PC-9 (cell line): ENCODE measurements at regions not wholly inside any gene's neighbourhood (a gene's known extent, or its start where the extent isn't known, plus 50 kb on each side); places are given as distances from the start of the nearest gene placed in this dataset.

Experiments
- BruUV-seq: library from RNA; stranded (reverse); fragments of 400-500 nt; replicated peaks from 2 replicates; lab custom pipeline; 2021; lab: Mats Ljungman, UMichigan
- CTCF ChIA-PET: fragments of 300-600 bp; sonication (Branson Sonifier 250); formaldehyde crosslinking; loops from one replicate; lab custom pipeline; 2022; ENCODE audit warnings: antibody characterized with exemption; lab: Charles Lee
- POLR2A ChIA-PET: fragments of 300-600 bp; sonication (Branson Sonifier 250); formaldehyde crosslinking; loops from one replicate; lab custom pipeline; 2022; ENCODE audit warnings: antibody characterized with exemption; ENCODE audit not compliant: unreplicated experiment; lab: Charles Lee
- DNase-seq, 2 experiments: peaks; one replicate each; pipeline versions ENCODE4 v3.0.0 to v3.0.0-alpha.2; 2015 to 2022; ENCODE audit warnings: mixed read lengths in 1 of 2
- H2AFZ ChIP-seq: fragments of 200-600 bp; sonication (generic); 2 replicates; pipeline ENCODE4 v1.8.1; 2017; ENCODE audit warnings: antibody characterized with exemption
- H3F3A ChIP-seq: fragments of 200-600 bp; sonication (generic); 2 replicates; pipeline ENCODE4 v1.8.1; 2017; ENCODE audit warnings: antibody characterized with exemption, mild to moderate bottlenecking, low read depth; ENCODE audit not compliant: insufficient read depth
- H3K27ac ChIP-seq: fragments of 200-600 bp; sonication (generic); 2 replicates; pipeline ENCODE4 v1.6.1; 2016; ENCODE audit warnings: mixed run types
- H3K27me3 ChIP-seq: fragments of 200-600 bp; sonication (generic); 2 replicates; pipeline ENCODE4 v1.6.1; 2016; ENCODE audit warnings: low read depth, mixed run types; ENCODE audit not compliant: insufficient read depth
- H3K36me3 ChIP-seq: fragments of 200-600 bp; sonication (generic); 2 replicates; pipeline ENCODE4 v1.6.1; 2016; ENCODE audit warnings: low read depth, mixed run types
- H3K4me1 ChIP-seq: fragments of 200-600 bp; sonication (generic); replicated peaks from 2 replicates; pipeline ENCODE4 v1.6.1; 2016; ENCODE audit warnings: mixed run types; ENCODE audit not compliant: insufficient read depth
- H3K4me2 ChIP-seq: fragments of 200-600 bp; sonication (generic); 2 replicates; pipeline ENCODE4 v1.6.1; 2017; ENCODE audit warnings: mixed run types
- H3K4me3 ChIP-seq: fragments of 200-600 bp; sonication (generic); 2 replicates; pipeline ENCODE4 v1.6.1; 2016; ENCODE audit warnings: mixed run types
- H3K79me2 ChIP-seq: fragments of 200-600 bp; sonication (generic); 2 replicates; pipeline ENCODE4 v1.6.1; 2017; ENCODE audit warnings: low read depth, mixed run types
- H3K9me2 ChIP-seq: fragments of 200-600 bp; sonication (generic); 2 replicates; pipeline ENCODE4 v1.8.1; 2017; ENCODE audit warnings: mild to moderate bottlenecking; ENCODE audit not compliant: insufficient read depth
- H3K9me3 ChIP-seq: fragments of 200-600 bp; sonication (generic); 2 replicates; pipeline ENCODE4 v1.8.1; 2016; ENCODE audit warnings: low read depth; ENCODE audit not compliant: insufficient read depth
- H4K20me1 ChIP-seq: fragments of 200-600 bp; sonication (generic); 2 replicates; pipeline ENCODE4 v1.8.1; 2017; ENCODE audit not compliant: insufficient read depth
- EZH2 ChIP-seq: fragments of 200-600 bp; sonication (generic); IDR thresholded peaks from 2 replicates; pipeline ENCODE4 v1.8.0; 2017; ENCODE audit warnings: antibody characterized with exemption, low read depth
- intact Hi-C: fragments of 100-400 bp; cut with micrococcal nuclease; formaldehyde crosslinking; loops from one replicate; pipeline ENCODE4 v1.10.0; 2022; ENCODE audit not compliant: unreplicated experiment
- TF ChIP-seq, protein P1 (sequence below): fragments of 200-600 bp; sonication (generic); conservative IDR thresholded peaks from 2 replicates; pipeline ENCODE4 v1.6.1; 2017; ENCODE audit warnings: mixed run types, antibody characterized with exemption, mild to moderate bottlenecking, moderate library complexity

DNA sequence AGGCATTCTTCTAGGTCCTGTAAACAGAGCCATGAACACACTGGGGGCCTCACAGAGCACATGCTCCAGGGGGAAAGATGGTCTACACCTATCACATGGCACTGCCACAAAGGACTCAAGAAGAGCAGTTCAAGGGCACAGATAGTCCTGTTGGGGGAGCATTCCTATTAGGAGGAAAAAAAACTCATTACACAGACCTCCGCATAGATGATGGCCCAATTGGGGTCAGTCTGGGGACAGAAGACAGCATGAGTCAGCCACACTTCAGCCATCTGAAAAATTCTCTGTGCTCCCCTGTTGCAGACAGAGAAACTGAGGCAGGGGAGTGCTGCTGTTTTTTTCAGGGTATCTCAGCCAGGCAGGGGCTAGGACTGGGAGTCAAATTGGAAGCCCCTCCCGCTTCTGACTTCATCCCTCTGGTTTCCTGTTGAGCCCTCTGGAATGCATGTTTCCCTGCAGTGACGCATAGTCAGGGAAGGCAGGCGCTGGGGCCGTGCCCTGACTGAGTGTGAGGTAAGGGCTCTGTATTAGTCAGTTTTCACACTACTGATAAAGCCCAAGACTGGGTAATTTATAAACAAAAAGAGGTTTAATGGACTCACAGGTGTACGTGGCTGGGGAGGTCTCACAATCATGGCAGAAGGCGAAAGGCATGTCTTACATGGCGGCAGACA, 67.9 kb downstream of the RHOB start:
- Histone ChIP-seq H3K27ac (peak overlapping the region; percentile 83), H3K9me2 (no peaks in the 10 kb centered on the region), H3K36me3 (no peaks in the 10 kb centered on the region), H2AFZ (no peak overlapping the region), H4K20me1 (no peaks in the 10 kb centered on the region), H3K9me3 (no peaks in the 10 kb centered on the region), H3K27me3 (no peaks in the 10 kb centered on the region), H3K4me1 (peaks cover 26% of the 10 kb centered on the region), H3K79me2 (no peaks in the 10 kb centered on the region), H3F3A (peaks cover 6% of the 10 kb centered on the region; the same call in 1 of the 2 replicates), H3K4me3 (no peak overlapping the region), H3K4me2 (peak overlapping the region; percentile 60)
- intact Hi-C loops, result loop anchor here (1.0 to 5.0 kb wide), 3 partner anchors 18 to 67 kb away; partner anchors contain the start of gene RHOB
- CTCF ChIA-PET, result no interaction called here
- DNase-seq, result peak; percentile 77 to 91
- POLR2A ChIA-PET, result no interaction called here
- no peak for TF ChIP-seq EZH2
- TF ChIP-seq, protein P1, sequence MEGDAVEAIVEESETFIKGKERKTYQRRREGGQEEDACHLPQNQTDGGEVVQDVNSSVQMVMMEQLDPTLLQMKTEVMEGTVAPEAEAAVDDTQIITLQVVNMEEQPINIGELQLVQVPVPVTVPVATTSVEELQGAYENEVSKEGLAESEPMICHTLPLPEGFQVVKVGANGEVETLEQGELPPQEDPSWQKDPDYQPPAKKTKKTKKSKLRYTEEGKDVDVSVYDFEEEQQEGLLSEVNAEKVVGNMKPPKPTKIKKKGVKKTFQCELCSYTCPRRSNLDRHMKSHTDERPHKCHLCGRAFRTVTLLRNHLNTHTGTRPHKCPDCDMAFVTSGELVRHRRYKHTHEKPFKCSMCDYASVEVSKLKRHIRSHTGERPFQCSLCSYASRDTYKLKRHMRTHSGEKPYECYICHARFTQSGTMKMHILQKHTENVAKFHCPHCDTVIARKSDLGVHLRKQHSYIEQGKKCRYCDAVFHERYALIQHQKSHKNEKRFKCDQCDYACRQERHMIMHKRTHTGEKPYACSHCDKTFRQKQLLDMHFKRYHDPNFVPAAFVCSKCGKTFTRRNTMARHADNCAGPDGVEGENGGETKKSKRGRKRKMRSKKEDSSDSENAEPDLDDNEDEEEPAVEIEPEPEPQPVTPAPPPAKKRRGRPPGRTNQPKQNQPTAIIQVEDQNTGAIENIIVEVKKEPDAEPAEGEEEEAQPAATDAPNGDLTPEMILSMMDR, result no peak
- TSS peak; percentile 82 for BruUV-seq

DNA sequence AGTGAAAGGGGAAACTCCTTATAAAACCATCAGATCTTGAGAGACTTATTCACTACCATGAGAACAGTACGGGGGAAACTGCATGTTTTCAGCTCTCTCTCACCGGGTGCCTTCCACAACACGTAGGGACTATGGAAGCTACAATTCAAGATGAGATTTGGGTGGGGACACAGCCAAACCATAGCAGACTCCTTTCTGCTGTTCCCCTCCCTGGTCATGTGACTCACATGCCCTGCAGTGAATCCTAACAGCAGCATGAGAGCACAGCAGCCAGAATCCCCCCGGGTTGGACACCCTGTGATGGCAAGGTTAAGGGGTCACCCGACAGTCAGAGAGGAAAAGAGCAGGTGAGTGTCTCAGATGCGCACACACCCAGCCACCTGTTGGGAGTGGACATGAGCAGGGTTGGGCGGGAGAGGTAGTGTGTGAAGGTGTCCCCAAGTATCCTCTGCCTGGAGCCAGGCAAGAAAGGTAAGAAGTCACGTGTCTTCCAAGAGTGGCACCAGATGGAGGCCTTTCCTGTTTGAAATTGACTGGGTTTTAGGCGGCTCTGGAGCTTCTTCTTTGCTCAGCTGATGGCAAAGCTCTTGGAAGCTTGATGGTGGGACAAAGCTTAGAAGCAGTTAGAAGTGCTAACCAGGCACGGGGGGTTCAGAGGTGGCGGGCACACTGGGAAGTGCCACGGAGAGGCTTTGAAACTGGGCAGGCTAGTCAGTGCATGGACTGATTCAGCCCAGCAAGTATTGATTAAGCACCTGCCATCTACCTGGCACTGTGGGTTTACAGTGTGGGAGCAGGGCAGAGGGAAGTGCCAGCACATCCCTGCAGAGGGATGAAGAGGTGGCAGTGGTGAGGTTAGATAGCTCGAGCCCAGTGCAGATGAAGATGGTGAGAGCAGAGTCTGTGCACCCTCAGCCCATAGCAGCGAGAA, 68.7 kb downstream of the RHOB start:
- Histone ChIP-seq H2AFZ (no peak overlapping the region), H3K9me2 (no peaks in the 10 kb centered on the region), H3K4me1 (peaks cover 26% of the 10 kb centered on the region), H3F3A (peaks cover 6% of the 10 kb centered on the region; the same call in 1 of the 2 replicates), H3K9me3 (no peaks in the 10 kb centered on the region), H3K4me2 (peak overlapping the region; percentile 60), H4K20me1 (no peaks in the 10 kb centered on the region), H3K36me3 (no peaks in the 10 kb centered on the region), H3K79me2 (no peaks in the 10 kb centered on the region), H3K4me3 (no peak overlapping the region), H3K27ac (peak overlapping the region; percentile 83), H3K27me3 (no peaks in the 10 kb centered on the region)
- TSS peak; percentile 97 for BruUV-seq
- TF ChIP-seq, protein P1, result no peak
- TF ChIP-seq EZH2, result no peak
- DNase-seq, result peak in 1 of 2 experiments; percentile 25
- ChIA-PET CTCF (no interaction called here), POLR2A (no interaction called here)
- intact Hi-C loops, result loop anchor here (1.0 to 2.0 kb wide), 2 partner anchors 19 to 63 kb away; no protein-coding TSS in a partner anchor

DNA sequence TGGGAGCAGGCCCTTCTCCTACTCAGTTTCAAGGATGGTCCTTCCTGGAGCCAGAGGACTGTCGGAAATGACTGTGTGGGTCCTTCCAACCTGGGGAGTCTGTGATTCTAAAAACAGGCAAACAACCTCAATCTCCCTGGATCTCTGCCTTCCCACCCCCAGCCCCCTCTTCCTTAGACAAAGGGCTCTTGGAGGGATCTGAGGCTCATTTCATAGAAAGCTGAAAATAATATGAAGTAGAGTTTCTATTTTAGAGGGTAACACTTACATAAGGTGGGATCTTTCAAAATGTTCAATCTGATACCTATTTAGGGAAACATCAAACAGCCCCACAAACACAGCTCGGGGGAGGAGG, 69.4 kb downstream of the RHOB start:
- CTCF ChIA-PET, result no interaction called here
- POLR2A ChIA-PET, result no interaction called here
- no peaks in the 10 kb centered on the region for H3K9me2 ChIP-seq
- no peak for DNase-seq
- H4K20me1 ChIP-seq, result no peaks in the 10 kb centered on the region
- no peak overlapping the region for H2AFZ ChIP-seq
- H3K27me3 ChIP-seq, result no peaks in the 10 kb centered on the region
- H3K4me2 ChIP-seq, result no peak overlapping the region
- no peaks in the 10 kb centered on the region for H3K36me3 ChIP-seq
- H3K9me3 ChIP-seq, result no peaks in the 10 kb centered on the region
- no peak for TF ChIP-seq EZH2
- TF ChIP-seq, protein P1, result no peak
- H3K4me3 ChIP-seq, result no peak overlapping the region
- peaks cover 26% of the 10 kb centered on the region for H3K4me1 ChIP-seq
- no peaks in the 10 kb centered on the region for H3K79me2 ChIP-seq
- no peak overlapping the region for H3K27ac ChIP-seq
- intact Hi-C loops, result no loop called here
- peaks cover 6% of the 10 kb centered on the region; the same call in 1 of the 2 replicates for H3F3A ChIP-seq
- BruUV-seq, result no TSS peak
